HEK293 (cell line): ENCODE measurements at regions not wholly inside any gene's neighbourhood (a gene's known extent, or its start where the extent isn't known, plus 50 kb on each side); places are given as distances from the start of the nearest gene placed in this dataset.

Experiments used
- CTCF ChIA-PET: fragments of 350-600 bp; formaldehyde crosslinking; extraction: SDS; loops from one replicate; lab custom pipeline; 2021; ENCODE audit warnings: antibody characterized with exemption; lab: Yijun Ruan, JAX
- POLR2A ChIA-PET: fragments of 300-600 bp; formaldehyde crosslinking; extraction: SDS; loops from one replicate; lab custom pipeline; 2020; ENCODE audit warnings: antibody characterized with exemption, inconsistent platforms; lab: Yijun Ruan, JAX
- H3K27ac ChIP-seq: fragments of 200-500 bp; sonication (Bioruptor generic); 2 replicates; pipeline ENCODE4 v1.5.1; 2014; ENCODE audit warnings: low read depth, low read length, control low read depth, inconsistent platforms; ENCODE audit errors: extremely low read depth
- H3K36me3 ChIP-seq, 2 experiments: fragments of 200-500 bp in 1 of 2; sonication (Bioruptor generic) in 1 of 2; 1 replicate in 1 of 2; 2 replicates in 1 of 2; pipeline ENCODE4 v1.5.1; 2014 to 2017; ENCODE audit warnings: inconsistent platforms in 2 of 2, low read length in 2 of 2; ENCODE audit not compliant: control insufficient read depth in 2 of 2, insufficient read depth in 1 of 2
- H3K4me1 ChIP-seq: fragments of 200-500 bp; sonication (Bioruptor generic); 2 replicates; pipeline ENCODE4 v1.5.1; 2014; ENCODE audit warnings: mild to moderate bottlenecking, low read length, inconsistent platforms; ENCODE audit not compliant: control insufficient read depth, insufficient read depth
- H3K4me3 ChIP-seq: 2 replicates; pipeline ENCODE4 v1.5.1; 2011; ENCODE audit warnings: low read depth, mild to moderate bottlenecking, control low read depth, low read length, moderate library complexity
- H3K9me3 ChIP-seq: fragments of 200-500 bp; sonication (Bioruptor generic); 2 replicates; pipeline ENCODE4 v1.5.1; 2014; ENCODE audit warnings: low read depth, low read length, inconsistent platforms; ENCODE audit not compliant: control insufficient read depth, insufficient read depth
- GLIS1 ChIP-seq: fragments of 450-650 bp; formaldehyde crosslinking; IDR thresholded peaks from 2 replicates; pipeline ENCODE4 v1.5.1; 2016; ENCODE audit warnings: missing biosample characterization, missing genetic modification characterization
- KLF9 ChIP-seq: fragments of 450-650 bp; formaldehyde crosslinking; IDR thresholded peaks from 2 replicates; pipeline ENCODE4 v1.5.1; 2016; ENCODE audit warnings: missing biosample characterization, missing genetic modification characterization, low read depth
- PRDM10 ChIP-seq: fragments of 450-650 bp; formaldehyde crosslinking; IDR thresholded peaks from 2 replicates; pipeline ENCODE4 v1.5.1; 2016; ENCODE audit warnings: missing biosample characterization, missing genetic modification characterization
- SCRT2 ChIP-seq: fragments of 450-650 bp; formaldehyde crosslinking; IDR thresholded peaks from 2 replicates; pipeline ENCODE4 v1.5.1; 2016; ENCODE audit warnings: missing biosample characterization, missing genetic modification characterization
- ZBTB49 ChIP-seq: fragments of 450-650 bp; formaldehyde crosslinking; IDR thresholded peaks from 2 replicates; pipeline ENCODE4 v1.5.1; 2016; ENCODE audit warnings: missing biosample characterization, missing genetic modification characterization, low read depth
- ZBTB7A ChIP-seq: fragments of 450-650 bp; formaldehyde crosslinking; IDR thresholded peaks from 2 replicates; pipeline ENCODE4 v1.5.1; 2016; ENCODE audit warnings: low read depth, missing biosample characterization, missing genetic modification characterization
- ZBTB8A ChIP-seq: fragments of 450-650 bp; formaldehyde crosslinking; IDR thresholded peaks from 2 replicates; pipeline ENCODE4 v1.5.1; 2016; ENCODE audit warnings: missing biosample characterization, missing genetic modification characterization
- ZFP37 ChIP-seq: fragments of 450-650 bp; formaldehyde crosslinking; IDR thresholded peaks from 2 replicates; pipeline ENCODE4 v1.5.1; 2016; ENCODE audit warnings: missing biosample characterization, missing genetic modification characterization
- ZNF10 ChIP-seq: fragments of 450-650 bp; formaldehyde crosslinking; IDR thresholded peaks from 2 replicates; pipeline ENCODE4 v1.5.1; 2017; ENCODE audit warnings: missing biosample characterization, missing genetic modification characterization
- ZNF132 ChIP-seq: fragments of 450-650 bp; formaldehyde crosslinking; IDR thresholded peaks from 2 replicates; pipeline ENCODE4 v1.5.1; 2017; ENCODE audit warnings: missing biosample characterization, missing genetic modification characterization, borderline replicate concordance
- ZNF138 ChIP-seq: fragments of 450-650 bp; formaldehyde crosslinking; IDR thresholded peaks from 2 replicates; pipeline ENCODE4 v1.5.1; 2016; ENCODE audit warnings: missing biosample characterization, missing genetic modification characterization, borderline replicate concordance
- ZNF202 ChIP-seq: fragments of 450-650 bp; formaldehyde crosslinking; IDR thresholded peaks from 2 replicates; pipeline ENCODE4 v1.5.1; 2016; ENCODE audit warnings: missing biosample characterization, missing genetic modification characterization, borderline replicate concordance
- ZNF24 ChIP-seq: fragments of 450-650 bp; formaldehyde crosslinking; IDR thresholded peaks from 2 replicates; pipeline ENCODE4 v1.5.1; 2016; ENCODE audit warnings: missing biosample characterization, missing genetic modification characterization
- ZNF366 ChIP-seq: fragments of 450-650 bp; formaldehyde crosslinking; conservative IDR thresholded peaks from 2 replicates; pipeline ENCODE4 v1.5.1; 2016; ENCODE audit warnings: missing biosample characterization, missing genetic modification characterization
- ZNF426 ChIP-seq: fragments of 450-650 bp; formaldehyde crosslinking; IDR thresholded peaks from 2 replicates; pipeline ENCODE4 v1.5.1; 2017; ENCODE audit warnings: missing biosample characterization, missing genetic modification characterization, mild to moderate bottlenecking, inconsistent platforms, moderate library complexity
- ZNF521 ChIP-seq: fragments of 450-650 bp; formaldehyde crosslinking; IDR thresholded peaks from 2 replicates; pipeline ENCODE4 v1.5.1; 2017; ENCODE audit warnings: missing biosample characterization, mild to moderate bottlenecking, missing genetic modification characterization
- ZNF561 ChIP-seq: fragments of 450-650 bp; IDR thresholded peaks from 2 replicates; pipeline ENCODE4 v1.5.1; 2018; ENCODE audit warnings: missing biosample characterization, missing genetic modification characterization, borderline replicate concordance
- ZNF571 ChIP-seq: fragments of 450-650 bp; formaldehyde crosslinking; IDR thresholded peaks from 2 replicates; pipeline ENCODE4 v1.5.0; 2017; ENCODE audit warnings: missing biosample characterization, missing genetic modification characterization
- ZNF580 ChIP-seq: fragments of 450-650 bp; formaldehyde crosslinking; IDR thresholded peaks from 2 replicates; pipeline ENCODE4 v1.5.1; 2016; ENCODE audit warnings: missing biosample characterization, missing genetic modification characterization
- ZNF623 ChIP-seq: fragments of 450-650 bp; formaldehyde crosslinking; IDR thresholded peaks from 2 replicates; pipeline ENCODE4 v1.5.1; 2016; ENCODE audit warnings: missing biosample characterization, missing genetic modification characterization
- ZNF76 ChIP-seq: fragments of 450-650 bp; formaldehyde crosslinking; IDR thresholded peaks from 2 replicates; pipeline ENCODE4; 2016; ENCODE audit warnings: low read depth, missing biosample characterization, missing genetic modification characterization, borderline replicate concordance
- ZSCAN23 ChIP-seq: fragments of 450-650 bp; formaldehyde crosslinking; IDR thresholded peaks from 2 replicates; pipeline ENCODE4 v1.5.1; 2016; ENCODE audit warnings: missing biosample characterization, missing genetic modification characterization
- ZSCAN4 ChIP-seq: fragments of 450-650 bp; formaldehyde crosslinking; IDR thresholded peaks from 2 replicates; pipeline ENCODE4 v1.5.1; 2017; ENCODE audit warnings: missing biosample characterization, missing genetic modification characterization

GRCh38 chr5:35377653-35378052 is 147.4 kb upstream of the PRLR start:
- ChIA-PET POLR2A (no interaction called here), CTCF (interaction anchor here (0.7 to 1.1 kb wide), 3 partner anchors 27 to 401 kb away, joined by 3 read pairs; no protein-coding TSS in a partner anchor)

GRCh38 chr5:35374584-35374983 is 144.3 kb upstream of the PRLR start:
- no peaks in the 10 kb centered on the region for H3K9me3 ChIP-seq
- H3K4me1 ChIP-seq, result peaks cover 6% of the 10 kb centered on the region; the same call in 1 of the 2 replicates
- CTCF ChIA-PET, result no interaction called here
- TF ChIP-seq ZNF426 (tag by site-specific recombination) (no peak), ZNF10 (no peak), ZNF202 (no peak), ZBTB49 (tag by site-specific recombination) (no peak), ZNF138 (tag by site-specific recombination) (no peak), ZFP37 (tag by site-specific recombination) (no peak), ZNF24 (tag by site-specific recombination) (no peak)
- POLR2A ChIA-PET, result no interaction called here
- no peak overlapping the region for H3K4me3 ChIP-seq
- no peak overlapping the region for H3K27ac ChIP-seq
- no peaks in the 10 kb centered on the region for H3K36me3 ChIP-seq

More at GRCh38 chr5:35377653-35378052, 147.4 kb upstream of the PRLR start:
- no peak overlapping the region for H3K4me3 ChIP-seq
- TF ChIP-seq ZNF521 (tag by site-specific recombination), result no peak
- no peak for TF ChIP-seq SCRT2
- no peak overlapping the region for H3K27ac ChIP-seq
- no peaks in the 10 kb centered on the region for H3K36me3 ChIP-seq
- no peaks in the 10 kb centered on the region for H3K9me3 ChIP-seq
- peaks cover 6% of the 10 kb centered on the region; the same call in 1 of the 2 replicates for H3K4me1 ChIP-seq

- no peaks in the 10 kb centered on the region for H3K9me3 ChIP-seq
- peaks cover 6% of the 10 kb centered on the region; the same call in 1 of the 2 replicates for H3K4me1 ChIP-seq
- no peak overlapping the region for H3K4me3 ChIP-seq
- POLR2A ChIA-PET, result no interaction called here
- no peaks in the 10 kb centered on the region for H3K36me3 ChIP-seq
- CTCF ChIA-PET, result interaction anchor here (0.5 to 1.3 kb wide), 4 partner anchors 9 to 225 kb away, joined by 3 to 4 read pairs (median 3); no protein-coding TSS in a partner anchor
- H3K27ac ChIP-seq, result no peak overlapping the region
- TF ChIP-seq GLIS1 (tag by site-specific recombination) (no peak), ZNF132 (tag by site-specific recombination) (no peak), ZNF623 (tag by site-specific recombination) (no peak), ZNF366 (no peak), ZNF76 (tag by site-specific recombination) (no peak)
Measured at GRCh38 chr5:35373249-35373648, 143.0 kb upstream of the PRLR start.

GRCh38 chr5:35372482-35372881 is 142.2 kb upstream of the PRLR start:
- ChIA-PET POLR2A (no interaction called here), CTCF (no interaction called here)
- peaks cover 5% of the 10 kb centered on the region; the same call in 1 of the 2 replicates for H3K4me1 ChIP-seq
- no peak overlapping the region for H3K4me3 ChIP-seq
- no peak overlapping the region for H3K27ac ChIP-seq
- H3K36me3 ChIP-seq, result no peaks in the 10 kb centered on the region
- no peaks in the 10 kb centered on the region for H3K9me3 ChIP-seq
- TF ChIP-seq ZNF571 (tag by site-specific recombination), result no peak
- TF ChIP-seq ZSCAN23 (tag by site-specific recombination), result no peak
- no peak for TF ChIP-seq ZBTB7A (tag by site-specific recombination)
- TF ChIP-seq KLF9 (tag by site-specific recombination), result no peak
- TF ChIP-seq PRDM10 (tag by site-specific recombination), result no peak
- TF ChIP-seq ZBTB8A, result no peak
- TF ChIP-seq ZSCAN4, result no peak
- TF ChIP-seq ZNF580 (tag by site-specific recombination), result no peak
- no peak for TF ChIP-seq ZNF561
